HepG2 (cell line): ENCODE measurements at regions not wholly inside any gene's neighbourhood (a gene's known extent, or its start where the extent isn't known, plus 50 kb on each side); places are given as distances from the start of the nearest gene placed in this dataset.

Experiments
- ATAC-seq: fragments of 200-7000 bp; cut with Tn5 transposase; 3 replicates; pipeline ENCODE4 v1.9.1; 2020; ENCODE audit warnings: mild to moderate bottlenecking, moderate library complexity
- BruUV-seq: library from RNA; stranded (reverse); fragments of 400-500 nt; replicated peaks from 2 replicates; lab custom pipeline; 2021; lab: Mats Ljungman, UMichigan
- CTCF ChIA-PET: fragments of 300-600 bp; formaldehyde crosslinking; extraction: SDS; loops from one replicate; lab custom pipeline; 2021; ENCODE audit warnings: low total read pairs, inconsistent platforms, low intra/inter-chr PET ratio; lab: Yijun Ruan, JAX
- POLR2A ChIA-PET: fragments of 350-600 bp; sonication (Branson Sonifier 250); formaldehyde crosslinking; loops from one replicate; lab custom pipeline; 2020; ENCODE audit warnings: antibody characterized with exemption, inconsistent platforms; lab: Yijun Ruan, JAX
- DNase-seq: peaks from one replicate; pipeline ENCODE4 v3.0.0-alpha.2; 2015; ENCODE audit warnings: low spot score
- FAIRE-seq: peaks from 3 replicates; lab custom pipeline; 2011; peaks lifted over from hg19 to GRCh38; lab: Jason Lieb, UNC
- H2AFZ ChIP-seq: one replicate; pipeline ENCODE4 v1.6.1; 2011; ENCODE audit warnings: low read length, inconsistent platforms
- H3K27ac ChIP-seq: fragments of 300-600 bp; 3 replicates; pipeline ENCODE4 v1.8.0; 2011; ENCODE audit warnings: mixed run types, mild to moderate bottlenecking, mixed read lengths, low read length, inconsistent platforms; ENCODE audit not compliant: insufficient read depth; ENCODE audit errors: extremely low read length
- H3K27me3 ChIP-seq, 2 experiments: fragments of 200-600 bp in 1 of 2; 2 replicates in 1 of 2; 3 replicates in 1 of 2; pipeline versions ENCODE4 v1.6.0 to v1.8.0; 2011; ENCODE audit warnings: low read length in 2 of 2, mild to moderate bottlenecking in 2 of 2, moderate library complexity in 2 of 2, inconsistent platforms in 1 of 2; ENCODE audit not compliant: insufficient read depth in 2 of 2, control insufficient read depth in 1 of 2
- H3K36me3 ChIP-seq, 2 experiments: fragments of 200-600 bp in 1 of 2; replicated peaks in 1 of 2; 2 replicates in 1 of 2; 3 replicates in 1 of 2; pipeline versions ENCODE4 v1.5.1 to v1.8.0; 2011; ENCODE audit warnings: low read length in 2 of 2, inconsistent platforms in 1 of 2; ENCODE audit not compliant: insufficient read depth in 2 of 2, control insufficient read depth in 1 of 2
- H3K4me1 ChIP-seq: 2 replicates; pipeline ENCODE4 v1.5.1; 2012; ENCODE audit warnings: low read length, inconsistent platforms; ENCODE audit not compliant: insufficient read depth
- H3K4me2 ChIP-seq: 2 replicates; pipeline ENCODE4 v1.6.0; 2011; ENCODE audit warnings: low read depth, low read length, inconsistent platforms
- H3K4me3 ChIP-seq, 3 experiments: fragments of 200-600 bp in 1 of 3; sonication (generic), shearing (Covaris generic) in 1 of 3; replicated peaks in 1 of 3; 2 replicates each; pipeline ENCODE4 v1.5.1; 2011 to 2016; ENCODE audit warnings: low read length in 3 of 3, inconsistent platforms in 2 of 3, low read depth in 2 of 3, mild to moderate bottlenecking in 2 of 3, control low read depth in 1 of 3, mixed read lengths in 1 of 3; ENCODE audit not compliant: insufficient read depth in 1 of 3
- H3K79me2 ChIP-seq: one replicate; pipeline ENCODE4 v1.6.1; 2011; ENCODE audit warnings: low read length, inconsistent platforms; ENCODE audit not compliant: insufficient read depth
- H3K9ac ChIP-seq: 2 replicates; pipeline ENCODE4 v1.6.0; 2011; ENCODE audit warnings: mild to moderate bottlenecking, low read depth, low read length, inconsistent platforms; ENCODE audit not compliant: insufficient read depth
- H3K9me3 ChIP-seq: 2 replicates; pipeline ENCODE4 v1.5.1; 2012; ENCODE audit warnings: mild to moderate bottlenecking, low read length
- H4K20me1 ChIP-seq: 2 replicates; pipeline ENCODE4 v1.6.0; 2011; ENCODE audit warnings: inconsistent platforms, mild to moderate bottlenecking, low read length, moderate library complexity; ENCODE audit not compliant: insufficient read depth
- THYN1 ChIP-seq: sonication (generic); formaldehyde crosslinking; IDR thresholded peaks from 2 replicates; pipeline ENCODE4 v1.8.1; 2023; ENCODE audit warnings: low read depth, mild to moderate bottlenecking, moderate library complexity, missing genetic modification reagents, borderline replicate concordance
- ZKSCAN8 ChIP-seq: IDR thresholded peaks from 2 replicates; pipeline ENCODE4 v1.6.1; 2016; ENCODE audit warnings: borderline replicate concordance, missing genetic modification reagents, missing compliant biosample characterization
- ZNF329 ChIP-seq: sonication (generic); formaldehyde crosslinking; IDR thresholded peaks from 2 replicates; pipeline ENCODE4 v1.9.0; 2021; ENCODE audit warnings: low read depth, mild to moderate bottlenecking, missing genetic modification reagents
- ZNF331 ChIP-seq: sonication (generic); formaldehyde crosslinking; IDR thresholded peaks from 2 replicates; pipeline ENCODE4 v1.4.0; 2020; ENCODE audit warnings: missing genetic modification reagents
- ZNF605 ChIP-seq: sonication (generic); formaldehyde crosslinking; IDR thresholded peaks from 2 replicates; pipeline ENCODE4 v1.8.0; 2022; ENCODE audit warnings: mild to moderate bottlenecking, missing genetic modification reagents
- ZNF644 ChIP-seq: IDR thresholded peaks from 2 replicates; pipeline ENCODE4 v1.6.1; 2016; ENCODE audit warnings: low read depth
- WGBS: methylation state at CpG from one replicate; pipeline ENCODE4 v1.1.6; 2017; ENCODE audit warnings: low lambda C conversion rate; 5-methylcytosine and 5-hydroxymethylcytosine counted together
- in situ Hi-C: cut with HindIII; loops from 2 replicates; pipeline ENCODE4 v1.10.0; 2017; ENCODE audit warnings: low pct_unique_long_range_greater_than_20kb; ENCODE audit not compliant: extremely low pct_ligation_motif_present
- intact Hi-C: fragments of 100-400 bp; cut with micrococcal nuclease; formaldehyde crosslinking; loops from one replicate; pipeline ENCODE4 v1.10.0; 2022; ENCODE audit not compliant: unreplicated experiment
- TF ChIP-seq, protein P1 (sequence below): sonication (generic); formaldehyde crosslinking; conservative IDR thresholded peaks from 2 replicates; pipeline ENCODE4 v1.8.0; 2022; ENCODE audit warnings: missing genetic modification reagents

DNA sequence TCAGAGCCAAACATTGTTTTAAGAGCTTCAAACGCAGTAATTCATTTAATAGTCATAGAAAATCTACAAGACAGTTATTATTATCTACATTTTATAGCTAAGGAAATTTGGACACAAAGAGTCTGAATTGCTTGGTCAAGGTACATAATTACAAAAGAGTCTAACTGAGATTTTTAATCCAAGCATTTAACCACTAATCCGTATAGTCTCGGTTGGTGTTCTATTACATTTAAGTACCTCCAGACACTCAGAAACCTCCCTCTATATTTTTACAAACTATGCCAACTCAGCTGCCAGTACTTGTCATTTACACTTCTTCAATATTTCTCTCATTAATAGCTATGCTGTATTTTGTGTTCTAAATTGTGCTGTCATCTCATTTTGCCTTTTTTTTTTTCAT is 240.2 kb upstream of the PLSCR5 start:
- WGBS = 60% methylated on average over 3 of the region's 3 CpGs
- intact Hi-C loops = no loop called here

GRCh38 chr3:146843476-146843875 is 238.3 kb upstream of the PLSCR5 start:
- Histone ChIP-seq H3K9ac (no peak overlapping the region), H4K20me1 (no peaks in the 10 kb centered on the region), H3K79me2 (no peaks in the 10 kb centered on the region), H3K9me3 (no peaks in the 10 kb centered on the region), H3K4me2 (no peak overlapping the region), H3K36me3 (no peaks in the 10 kb centered on the region), H3K27ac (no peak overlapping the region), H3K4me3 (no peak overlapping the region), H3K4me1 (no peaks in the 10 kb centered on the region), H2AFZ (no peak overlapping the region), H3K27me3 (no peaks in the 10 kb centered on the region)
- no TSS peak for BruUV-seq
- CTCF ChIA-PET = no interaction called here
- DNase-seq = no peak
- TF ChIP-seq ZNF331 (CRISPR knock-in tag) = no peak
- ATAC-seq = no peak
- POLR2A ChIA-PET = no interaction called here
- intact Hi-C loops (no loop called here), in situ Hi-C loops (no loop called here)
- 0% methylated on average over 1 of the region's 1 CpG for WGBS
- FAIRE-seq = no peak

More for the DNA sequence above, 240.2 kb upstream of the PLSCR5 start:
- H3K4me3 ChIP-seq = no peak overlapping the region
- H3K4me2 ChIP-seq = no peak overlapping the region
- no peak for FAIRE-seq
- no peak for DNase-seq
- no peaks in the 10 kb centered on the region for H3K36me3 ChIP-seq
- in situ Hi-C loops = no loop called here
- no peak for ATAC-seq
- CTCF ChIA-PET = no interaction called here
- no peak overlapping the region for H3K9ac ChIP-seq
- H3K9me3 ChIP-seq = no peaks in the 10 kb centered on the region
- H2AFZ ChIP-seq = no peak overlapping the region
- H3K79me2 ChIP-seq = no peaks in the 10 kb centered on the region
- H3K4me1 ChIP-seq = no peaks in the 10 kb centered on the region
- no peaks in the 10 kb centered on the region for H3K27me3 ChIP-seq
- no peak overlapping the region for H3K27ac ChIP-seq
- BruUV-seq = no TSS peak
- POLR2A ChIA-PET = no interaction called here
- no peak for TF ChIP-seq ZNF644 (CRISPR knock-in tag)
- no peak for TF ChIP-seq THYN1 (CRISPR knock-in tag)
- TF ChIP-seq ZNF605 (CRISPR knock-in tag) = no peak
- TF ChIP-seq ZKSCAN8 = no peak
- TF ChIP-seq, protein P1, sequence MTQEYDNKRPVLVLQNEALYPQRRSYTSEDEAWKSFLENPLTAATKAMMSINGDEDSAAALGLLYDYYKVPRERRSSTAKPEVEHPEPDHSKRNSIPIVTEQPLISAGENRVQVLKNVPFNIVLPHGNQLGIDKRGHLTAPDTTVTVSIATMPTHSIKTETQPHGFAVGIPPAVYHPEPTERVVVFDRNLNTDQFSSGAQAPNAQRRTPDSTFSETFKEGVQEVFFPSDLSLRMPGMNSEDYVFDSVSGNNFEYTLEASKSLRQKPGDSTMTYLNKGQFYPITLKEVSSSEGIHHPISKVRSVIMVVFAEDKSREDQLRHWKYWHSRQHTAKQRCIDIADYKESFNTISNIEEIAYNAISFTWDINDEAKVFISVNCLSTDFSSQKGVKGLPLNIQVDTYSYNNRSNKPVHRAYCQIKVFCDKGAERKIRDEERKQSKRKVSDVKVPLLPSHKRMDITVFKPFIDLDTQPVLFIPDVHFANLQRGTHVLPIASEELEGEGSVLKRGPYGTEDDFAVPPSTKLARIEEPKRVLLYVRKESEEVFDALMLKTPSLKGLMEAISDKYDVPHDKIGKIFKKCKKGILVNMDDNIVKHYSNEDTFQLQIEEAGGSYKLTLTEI = no peak
- no peak for TF ChIP-seq ZNF329 (CRISPR knock-in tag)
- no peaks in the 10 kb centered on the region for H4K20me1 ChIP-seq
